ENCODE measurements at regions not wholly inside any gene's neighbourhood (a gene's known extent, or its start where the extent isn't known, plus 50 kb on each side); places are given as distances from the start of the nearest gene placed in this dataset.
"Not testable (repeated sequence)": the region's sequence is repeated elsewhere in the genome, so short reads cannot be mapped to it uniquely, and the experiment has no call there.

- DNase-seq (ENCODE audit: low read depth): no peak
These were observed 560.0 kb upstream of the KCND2 start for GRCh38 chr7:119712886-119713462.

GRCh38 chr7:119713606-119714005 lies 559.4 kb upstream of the KCND2 start:
- DNase-seq (ENCODE audit: low read depth): no peak

- DNase-seq (ENCODE audit: low read depth): peak; percentile 68
These were observed 552.4 kb upstream of the KCND2 start for GRCh38 chr7:119720541-119720940.

- no peak for DNase-seq (ENCODE audit: low read depth)
These were observed 548.8 kb upstream of the KCND2 start for GRCh38 chr7:119724041-119724792.

- DNase-seq (ENCODE audit: low read depth): no peak
These were observed 539.7 kb upstream of the KCND2 start for GRCh38 chr7:119733127-119733879.

GRCh38 chr7:119737390-119737789 lies 535.6 kb upstream of the KCND2 start:
- no peak for DNase-seq (ENCODE audit: low read depth)

- DNase-seq (ENCODE audit: low read depth): not testable (repeated sequence)
These were observed 527.7 kb upstream of the KCND2 start for GRCh38 chr7:119745280-119745679.

- no peak for DNase-seq (ENCODE audit: low read depth)
These were observed 524.6 kb upstream of the KCND2 start for GRCh38 chr7:119748251-119748860.

- DNase-seq (ENCODE audit: low read depth): no peak
These were observed 524.0 kb upstream of the KCND2 start for GRCh38 chr7:119748991-119749390.

GRCh38 chr7:119756687-119757086 lies 516.3 kb upstream of the KCND2 start:
- DNase-seq (ENCODE audit: low read depth): no peak

GRCh38 chr7:119758254-119758653 lies 514.7 kb upstream of the KCND2 start:
- DNase-seq (ENCODE audit: low read depth): no peak

- no peak for DNase-seq (ENCODE audit: low read depth)
These were observed 511.2 kb upstream of the KCND2 start for GRCh38 chr7:119761776-119762175.

- no peak for DNase-seq (ENCODE audit: low read depth)
These were observed 490.7 kb upstream of the KCND2 start for GRCh38 chr7:119782286-119782685.

- DNase-seq (ENCODE audit: low read depth): no peak
These were observed 489.2 kb upstream of the KCND2 start for GRCh38 chr7:119783799-119784198.

- no peak for DNase-seq (ENCODE audit: low read depth)
These were observed 470.8 kb upstream of the KCND2 start for GRCh38 chr7:119802147-119802546.

GRCh38 chr7:119825091-119825655 lies 447.8 kb upstream of the KCND2 start:
- no peak for DNase-seq (ENCODE audit: low read depth)

GRCh38 chr7:119826547-119826946 lies 446.4 kb upstream of the KCND2 start:
- no peak for DNase-seq (ENCODE audit: low read depth)

GRCh38 chr7:119838444-119838843 lies 434.5 kb upstream of the KCND2 start:
- no peak for DNase-seq (ENCODE audit: low read depth)

GRCh38 chr7:119842337-119842736 lies 430.6 kb upstream of the KCND2 start:
- DNase-seq (ENCODE audit: low read depth): no peak

GRCh38 chr7:119842786-119843185 lies 430.2 kb upstream of the KCND2 start:
- DNase-seq (ENCODE audit: low read depth): no peak

- DNase-seq (ENCODE audit: low read depth): no peak
These were observed 411.6 kb upstream of the KCND2 start for GRCh38 chr7:119861385-119861784.

GRCh38 chr7:119868387-119868786 lies 404.6 kb upstream of the KCND2 start:
- no peak for DNase-seq (ENCODE audit: low read depth)

Data from HS-5 (cell line).